Lung microvascular endothelial cell (primary cell): ENCODE measurements at regions not wholly inside any gene's neighbourhood (a gene's known extent, or its start where the extent isn't known, plus 50 kb on each side); places are given as distances from the start of the nearest gene placed in this dataset.

Experiments used
- DNase-seq, 2 donors: peaks; one replicate each; pipeline versions ENCODE4 v3.0.0 to v3.0.0-alpha.2; 2010; ENCODE audit warnings: low read depth in 2 of 2

DNA sequence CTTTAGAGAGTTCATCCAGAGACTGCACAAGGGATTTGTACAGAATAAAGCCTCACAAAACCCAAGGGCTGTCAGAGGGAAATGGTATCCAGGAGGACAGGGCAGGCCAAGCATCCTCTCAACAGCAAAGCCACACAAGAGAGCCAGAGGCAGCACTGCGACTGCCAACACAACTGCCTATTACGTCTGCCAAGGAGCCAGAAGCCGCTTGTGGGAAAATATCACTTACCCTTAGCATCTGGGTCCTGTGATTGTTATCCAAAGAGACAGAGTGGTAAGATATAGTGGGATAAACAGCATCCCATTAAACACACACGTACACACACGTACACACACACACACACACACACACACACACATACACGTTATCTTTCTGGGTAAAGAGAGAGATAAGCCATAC, 618.3 kb upstream of the AGTR1 start:
- DNase-seq, result peak in 1 of 2 donors; percentile 4

DNA sequence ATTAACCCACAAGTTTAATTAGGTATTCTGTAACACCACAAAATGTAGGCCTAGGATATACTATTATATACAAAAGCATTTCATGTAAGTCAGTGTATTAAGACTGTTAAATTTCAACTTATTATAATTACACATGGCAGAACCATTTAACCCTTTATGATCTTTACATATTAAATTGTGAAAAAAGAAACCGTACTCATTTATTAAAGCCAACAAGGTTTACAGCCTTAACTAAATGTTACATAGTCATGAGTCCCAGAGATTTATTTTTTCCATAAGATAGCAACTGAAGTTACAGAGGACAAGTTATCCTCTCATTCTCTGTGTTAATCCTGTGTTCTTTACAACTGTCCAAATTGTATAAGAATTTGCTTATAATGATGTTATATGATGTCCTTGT, 615.8 kb upstream of the AGTR1 start:
- no peak for DNase-seq

DNA sequence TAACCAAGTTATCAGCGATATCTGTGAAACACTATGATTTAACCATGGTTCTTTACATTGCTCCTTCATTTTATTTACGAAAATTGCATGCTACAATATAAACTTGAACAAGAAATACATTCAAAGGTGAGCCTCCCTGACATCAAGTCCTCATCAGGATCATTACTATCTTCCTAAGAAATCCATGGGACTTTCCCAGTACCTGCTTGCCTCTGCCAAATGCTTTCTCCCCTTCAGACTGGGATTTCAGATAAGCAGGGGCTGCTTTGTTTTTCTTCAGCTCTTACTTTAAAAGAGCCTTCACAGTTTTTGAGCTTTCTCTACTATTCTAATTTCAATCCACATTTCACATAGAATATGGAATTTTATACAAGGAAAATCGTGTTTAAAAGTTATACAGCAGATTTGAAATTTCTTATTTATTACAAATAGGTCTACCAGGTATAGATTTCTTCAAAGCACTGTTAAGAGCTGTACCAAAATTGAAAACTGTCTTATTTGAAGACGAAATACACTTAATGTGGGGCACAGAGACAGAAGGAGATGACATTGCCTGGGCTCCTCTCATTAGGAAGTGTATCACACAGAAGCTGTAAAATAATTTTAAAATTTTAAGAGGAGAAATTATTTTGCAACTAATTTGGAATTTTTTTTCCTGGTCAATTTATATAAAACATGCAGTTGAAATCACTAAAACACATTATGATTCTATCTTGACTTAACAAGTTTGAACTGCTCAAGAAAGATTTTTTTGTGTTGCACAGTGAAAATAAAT, 615.0 kb upstream of the AGTR1 start:
- DNase-seq, result no peak

DNA sequence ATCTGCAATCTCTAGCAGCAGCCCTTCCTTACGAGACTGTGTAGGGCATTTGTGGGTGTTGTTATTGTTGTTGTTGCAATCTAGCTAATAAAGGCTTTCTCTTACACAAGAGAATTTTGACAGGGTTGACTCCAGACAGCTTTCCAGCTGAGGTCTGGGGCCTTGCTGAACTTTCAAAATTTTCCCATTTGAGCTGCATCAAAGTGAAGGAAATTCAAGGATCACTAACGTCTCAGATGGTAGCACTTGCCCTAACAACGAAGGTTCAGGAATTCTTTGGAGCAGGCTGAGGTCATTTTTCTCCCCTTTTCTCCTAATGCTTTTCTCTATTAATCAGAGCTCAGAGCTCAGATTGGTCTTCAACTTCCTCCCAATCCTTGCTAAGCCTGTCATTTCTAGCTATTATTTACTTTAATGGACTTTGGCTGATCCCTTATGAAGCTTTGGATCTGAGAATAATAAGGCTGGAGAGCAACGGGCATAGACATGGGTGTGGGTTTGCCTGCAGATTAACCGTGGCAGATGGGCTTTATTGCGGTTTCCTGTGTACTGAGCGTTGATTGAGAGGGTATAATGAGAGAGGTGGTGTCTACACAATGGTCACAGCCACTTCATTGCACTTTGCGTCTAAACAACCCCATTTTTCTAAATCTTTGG, 614.0 kb upstream of the AGTR1 start:
- no peak for DNase-seq

DNA sequence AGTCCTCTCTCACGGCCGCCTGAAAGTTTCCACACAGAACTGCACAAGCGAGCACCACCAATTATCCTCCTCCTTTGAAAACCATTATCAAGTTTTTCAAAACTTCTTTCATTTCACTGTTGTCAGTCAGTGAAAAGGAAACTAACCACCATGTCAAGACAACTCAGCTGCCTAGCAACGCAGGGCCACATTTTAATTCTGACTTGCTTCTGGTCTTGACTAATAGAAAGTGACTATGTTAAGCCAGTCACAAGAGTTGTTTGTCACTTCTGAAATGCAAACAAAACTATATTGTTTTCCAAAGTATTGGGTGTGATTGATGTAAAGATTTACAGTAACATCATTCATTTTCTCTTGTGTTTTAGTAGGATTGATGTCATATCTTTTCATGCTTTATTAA, 612.8 kb upstream of the AGTR1 start:
- DNase-seq, result no peak

DNA sequence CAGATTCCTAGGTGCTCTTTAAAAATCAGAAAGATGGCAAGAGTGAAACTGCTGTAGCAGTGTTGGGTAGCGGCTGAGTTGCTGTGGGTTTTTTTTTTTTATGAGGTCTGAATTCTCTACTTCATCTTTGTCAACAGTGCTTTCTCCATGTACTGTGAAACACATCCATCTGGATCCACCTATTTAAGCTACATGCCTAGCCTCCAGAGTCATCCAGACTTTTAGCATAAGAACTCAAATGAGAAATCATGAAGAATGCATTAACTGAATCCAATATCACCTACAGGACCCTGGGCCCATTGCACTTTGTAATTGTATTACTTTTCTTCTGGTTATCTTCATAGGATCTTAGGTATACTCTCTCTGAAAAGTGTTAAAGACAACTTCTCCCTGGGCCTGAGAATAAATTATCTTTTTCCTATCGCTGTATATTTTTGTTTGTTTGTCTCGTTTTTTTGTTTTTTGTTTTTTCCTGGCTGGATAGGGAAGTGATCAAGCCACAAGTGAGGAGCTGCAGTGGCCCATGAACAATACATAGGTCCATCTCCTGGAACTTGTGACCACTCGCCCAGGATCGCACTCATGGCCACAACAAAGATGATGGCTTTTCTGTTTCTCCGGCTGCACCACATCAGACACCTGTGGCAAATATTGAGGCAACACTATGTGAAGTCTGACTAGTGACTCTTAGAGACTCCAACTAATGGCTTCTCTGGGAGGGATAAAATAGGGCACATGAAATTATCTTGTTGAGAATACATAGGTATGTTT, 609.9 kb upstream of the AGTR1 start:
- no peak for DNase-seq

DNA sequence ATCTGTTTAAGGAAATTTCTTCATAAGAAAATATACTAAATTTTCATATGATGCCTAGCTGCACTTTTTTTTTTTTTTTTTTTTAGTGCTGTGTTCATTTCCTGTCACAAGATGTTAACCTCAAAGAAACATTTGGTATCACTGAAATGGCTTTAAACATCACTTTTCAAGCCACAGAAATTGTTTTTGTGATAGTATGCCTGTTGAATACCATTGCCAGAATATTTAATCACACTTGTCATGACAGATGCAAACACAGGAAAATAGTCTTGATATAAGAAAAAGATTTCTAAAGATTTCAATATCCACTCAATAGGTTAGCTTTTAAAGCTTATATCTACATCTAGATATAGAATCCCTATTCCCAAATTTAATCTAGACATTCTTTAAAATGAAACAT, 608.5 kb upstream of the AGTR1 start:
- DNase-seq, result no peak

DNA sequence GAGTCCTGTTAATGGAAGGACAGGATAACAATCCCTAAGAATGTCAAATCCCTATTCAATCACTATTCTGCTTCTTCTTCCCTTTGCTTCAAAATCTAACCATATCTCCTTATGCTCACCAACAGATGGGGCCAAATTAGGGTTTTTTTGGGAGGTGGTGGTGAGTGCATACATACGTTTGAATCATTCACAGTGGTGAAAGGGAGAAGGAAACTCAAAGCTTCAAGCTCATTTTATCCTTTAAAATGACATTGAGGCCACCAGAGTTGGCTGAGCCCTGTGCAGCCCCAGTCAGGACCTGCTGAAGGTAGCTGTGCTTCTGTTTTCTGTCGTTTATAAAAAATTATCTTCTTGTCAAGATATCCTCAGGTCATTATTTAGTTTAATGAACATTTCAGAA, 607.5 kb upstream of the AGTR1 start:
- no peak for DNase-seq

DNA sequence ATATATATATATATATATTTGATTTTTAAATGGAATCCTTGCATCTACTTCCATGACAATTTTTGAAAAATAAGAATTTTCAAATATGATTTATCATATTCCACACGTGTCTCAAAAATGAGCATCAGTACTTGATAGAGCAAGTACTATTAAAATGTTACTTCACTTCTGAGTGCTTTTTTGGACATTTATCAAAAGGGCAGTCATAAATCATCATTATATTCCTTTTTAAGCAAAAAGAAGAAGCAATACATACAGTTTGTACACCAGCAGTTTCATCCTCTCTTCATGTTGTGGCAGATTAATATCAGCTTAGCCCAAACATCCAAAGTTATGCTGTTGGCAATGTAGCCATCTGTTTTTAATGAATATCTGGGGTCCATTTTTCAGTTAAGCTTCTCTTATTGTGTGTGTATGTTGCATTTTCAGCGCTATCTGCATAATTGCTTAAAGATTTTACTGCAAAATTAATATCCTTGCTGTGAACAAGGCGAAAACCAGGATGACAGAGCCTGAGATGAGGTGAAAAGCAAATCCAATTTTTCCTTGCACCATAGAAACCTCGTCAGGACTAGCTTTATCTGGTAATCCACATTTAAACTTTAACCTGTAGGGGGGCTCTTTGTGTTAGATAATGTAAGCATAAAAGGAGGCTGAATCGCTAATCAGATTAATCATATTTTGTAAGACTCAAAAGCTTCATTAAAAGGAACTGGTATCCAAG, 604.9 kb upstream of the AGTR1 start:
- DNase-seq, result no peak

DNA sequence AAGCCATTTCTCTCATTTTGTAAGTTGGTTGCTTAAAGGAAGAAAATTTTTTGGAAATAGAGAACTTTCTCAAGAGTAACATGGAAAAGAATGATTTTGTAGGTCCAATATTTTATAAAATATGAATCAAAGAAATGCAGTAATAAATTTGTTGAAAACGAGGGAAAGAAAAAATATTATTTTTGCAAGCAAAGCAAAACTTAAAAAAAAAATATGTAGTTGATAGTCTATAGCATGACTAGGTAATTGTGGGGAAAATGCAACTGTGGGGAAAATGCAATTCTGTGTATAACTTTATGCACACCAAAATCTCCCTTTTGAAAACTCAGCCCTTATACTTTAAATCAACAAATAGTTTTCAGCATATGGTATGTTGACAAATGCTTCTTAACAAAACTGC, 604.0 kb upstream of the AGTR1 start:
- no peak for DNase-seq

DNA sequence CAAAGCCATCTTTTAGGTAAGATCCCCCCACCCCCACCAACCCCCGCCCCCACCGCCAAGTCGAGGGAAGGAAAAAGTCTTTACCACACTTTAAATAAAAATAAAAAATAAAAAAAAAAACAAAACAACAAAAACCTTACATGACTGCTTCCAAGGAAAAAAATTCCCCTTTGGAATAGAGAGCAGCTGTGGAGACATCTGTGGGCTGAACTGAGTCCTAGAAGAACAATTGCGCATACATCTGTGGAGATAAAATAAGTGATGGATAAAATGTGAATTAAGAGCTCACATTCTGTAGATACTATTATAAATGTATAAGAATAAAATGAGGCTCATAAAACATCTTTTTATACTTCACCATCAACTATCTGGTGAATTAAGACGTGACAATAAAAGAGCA, 601.7 kb upstream of the AGTR1 start:
- DNase-seq, result no peak

DNA sequence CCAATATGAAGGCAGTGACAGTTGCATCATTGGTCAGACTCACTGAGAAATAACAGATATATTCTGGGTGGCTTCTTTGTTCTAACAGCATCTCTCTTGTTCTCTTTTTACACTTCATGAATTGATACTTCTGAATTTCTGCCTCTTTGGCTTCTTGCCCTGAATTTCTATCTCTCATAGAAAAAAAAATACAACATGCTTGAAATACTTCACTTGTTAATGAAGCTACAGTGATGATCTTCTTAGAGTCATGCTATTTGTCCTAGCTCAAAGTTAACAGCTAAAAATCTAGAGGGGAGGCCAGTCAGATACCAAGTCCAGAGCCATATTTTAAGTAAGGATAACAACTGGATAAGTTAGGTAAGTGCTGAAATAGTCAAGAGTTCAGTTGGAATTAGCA, 597.2 kb upstream of the AGTR1 start:
- DNase-seq, result no peak

DNA sequence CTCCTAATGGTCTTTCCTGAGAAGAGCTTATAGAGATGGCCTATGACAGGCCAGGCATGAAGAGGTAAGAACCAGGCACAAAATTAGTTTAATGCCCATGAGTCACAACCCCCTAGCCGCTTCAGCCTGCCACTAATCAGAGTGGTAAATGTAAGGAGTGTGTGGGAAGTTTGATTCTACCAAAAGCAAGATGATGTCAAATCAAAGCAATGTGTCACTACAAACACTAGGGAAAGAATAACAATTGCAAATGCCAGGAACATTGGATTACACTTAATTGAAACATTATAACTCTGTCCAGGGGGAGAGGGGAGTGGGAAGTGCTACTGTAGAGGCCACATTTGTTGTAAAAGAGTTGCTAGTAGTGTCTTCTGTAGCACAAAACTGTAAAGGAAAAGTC, 596.6 kb upstream of the AGTR1 start:
- no peak for DNase-seq

DNA sequence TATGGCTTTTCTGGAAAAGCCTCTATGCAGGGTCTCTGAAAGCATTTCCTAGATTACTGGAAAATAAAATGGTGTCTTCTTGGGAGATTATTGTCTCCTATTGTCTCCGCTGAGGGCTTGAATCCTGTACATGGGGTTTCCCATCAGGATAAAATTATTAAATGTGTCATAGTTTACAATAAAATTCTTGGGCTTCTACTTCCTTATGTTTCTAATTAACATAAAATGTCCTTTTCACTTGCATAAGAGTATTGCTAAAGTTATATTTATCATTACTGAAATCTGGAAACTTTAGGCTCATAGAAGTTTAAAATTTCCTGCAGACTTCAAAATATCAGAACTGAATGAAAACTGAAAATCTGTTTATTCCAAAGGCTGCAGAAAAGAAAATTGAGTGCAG, 595.5 kb upstream of the AGTR1 start:
- no peak for DNase-seq

DNA sequence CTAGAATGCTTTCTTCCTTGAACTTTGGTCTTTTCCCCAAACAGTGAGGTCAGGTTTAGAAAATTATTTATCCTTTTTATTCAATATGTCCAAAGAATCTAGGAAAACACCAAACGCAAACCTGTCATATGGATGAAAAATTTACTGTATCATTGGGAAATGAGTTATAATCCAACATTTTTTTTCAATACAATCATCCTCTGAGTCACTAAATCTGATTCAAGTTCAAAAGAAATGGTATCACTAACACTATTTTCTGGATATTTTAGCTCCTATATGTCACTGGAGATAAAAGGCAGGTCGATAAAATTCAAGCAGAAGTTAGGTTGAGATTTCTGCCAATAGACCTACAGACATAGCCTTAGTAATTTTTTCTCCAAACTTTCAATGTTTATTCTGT, 591.6 kb upstream of the AGTR1 start:
- peak in 1 of 2 donors; percentile 19 for DNase-seq

DNA sequence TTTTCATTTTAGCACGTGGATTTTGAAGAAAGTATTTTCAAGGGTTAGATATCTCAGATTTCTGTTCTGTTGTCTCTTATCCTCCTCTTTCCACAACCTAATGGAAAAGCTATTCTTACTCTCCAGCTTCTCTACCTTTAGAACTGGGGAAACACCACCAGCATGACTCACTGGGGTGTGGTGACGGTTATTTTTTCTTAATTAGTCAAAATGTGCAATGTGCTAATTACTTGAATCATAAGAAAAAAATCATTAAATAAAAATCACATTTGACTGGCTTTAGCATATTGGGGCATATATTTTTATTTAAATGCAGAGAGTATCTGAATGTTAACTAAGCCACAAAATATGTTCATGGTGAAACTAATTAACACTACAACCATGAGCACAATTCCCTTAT, 570.7 kb upstream of the AGTR1 start:
- no peak for DNase-seq

DNA sequence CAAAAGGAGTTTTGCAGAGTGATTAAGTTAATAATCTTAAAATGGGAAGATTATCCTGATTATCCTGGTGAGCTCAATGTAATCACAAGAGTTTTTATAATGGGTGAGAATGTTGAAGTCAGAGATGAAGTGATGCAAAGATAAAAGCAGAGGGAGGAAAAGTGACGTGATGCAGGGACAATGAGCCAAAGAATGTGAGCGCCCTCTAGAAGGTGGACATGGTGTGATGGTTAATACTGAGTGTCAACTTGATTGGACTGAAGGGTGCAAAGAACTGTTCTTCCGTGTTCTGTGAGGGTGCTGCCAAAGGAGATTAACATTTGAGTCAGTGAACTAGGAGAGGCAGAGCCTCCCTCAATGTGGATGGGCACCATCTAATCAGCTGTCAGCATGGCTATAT, 569.6 kb upstream of the AGTR1 start:
- DNase-seq, result no peak

DNA sequence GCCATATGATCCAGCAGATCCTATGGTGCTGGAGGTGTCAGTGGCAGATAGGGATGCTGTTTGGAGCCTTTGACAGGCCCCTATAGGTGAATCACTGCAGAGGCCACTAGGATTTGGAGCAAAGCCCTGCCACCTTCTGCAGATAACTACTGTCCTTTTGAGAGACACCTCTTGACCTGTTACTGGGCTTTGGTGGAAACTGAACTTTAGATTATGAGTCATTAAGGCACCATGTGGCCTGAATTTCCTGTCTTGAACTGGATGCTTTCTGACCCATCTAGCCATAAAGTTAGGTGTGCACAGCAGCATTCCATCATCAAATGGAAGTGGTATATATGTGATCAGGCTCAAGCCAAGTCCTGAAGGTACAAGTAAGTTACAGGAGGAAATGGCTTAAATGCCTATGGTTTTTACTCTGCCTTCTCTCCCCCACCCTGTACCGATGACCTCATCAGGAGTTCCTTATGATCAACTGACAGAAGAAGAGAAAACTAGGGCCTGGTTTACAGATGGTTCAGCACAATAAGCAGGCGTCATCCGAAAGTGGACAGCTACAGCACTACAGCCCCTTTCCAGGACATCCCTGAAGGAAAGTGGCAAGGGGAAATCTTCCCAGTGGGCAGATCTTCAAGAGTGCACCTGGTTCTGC, 565.6 kb upstream of the AGTR1 start:
- no peak for DNase-seq

DNA sequence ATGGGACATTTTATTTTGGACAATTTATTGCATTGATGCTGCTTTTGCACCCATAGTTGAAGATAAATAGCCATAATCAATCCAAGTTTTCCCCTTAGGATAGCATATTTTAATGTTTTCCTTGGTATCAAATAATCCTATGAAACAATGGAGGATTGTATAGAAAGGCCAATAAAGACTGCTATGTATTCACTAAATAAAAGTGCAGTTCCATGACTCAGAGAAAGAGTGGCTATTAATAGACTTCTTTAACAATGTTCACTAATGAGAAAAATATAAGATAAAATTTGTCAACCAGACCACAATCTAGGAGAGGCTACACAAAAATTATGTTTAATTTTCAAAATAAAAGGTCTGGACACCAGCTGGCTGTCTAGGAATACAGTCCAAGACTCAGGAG, 560.9 kb upstream of the AGTR1 start:
- no peak for DNase-seq

DNA sequence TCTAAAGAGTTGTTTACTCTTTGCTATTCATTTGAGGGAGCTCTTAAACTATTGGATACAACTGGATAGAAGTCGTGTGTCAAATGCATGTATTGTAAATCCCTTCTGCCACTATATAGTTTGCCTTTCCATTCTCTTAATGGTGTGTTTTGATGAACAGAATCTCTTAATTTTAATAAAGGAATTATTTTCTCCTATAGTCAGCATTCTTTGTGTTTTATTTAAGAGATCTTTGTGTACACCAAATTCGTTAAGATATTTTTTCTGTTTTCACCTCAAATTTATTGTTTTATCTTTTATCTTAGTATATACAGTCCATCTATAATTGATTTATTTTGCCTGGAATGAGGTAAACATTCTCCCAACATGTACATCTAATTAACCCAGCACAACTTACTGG, 551.5 kb upstream of the AGTR1 start:
- DNase-seq, result no peak
